NOMO-1 (cell line): ENCODE measurements at regions not wholly inside any gene's neighbourhood (a gene's known extent, or its start where the extent isn't known, plus 50 kb on each side); places are given as distances from the start of the nearest gene placed in this dataset.
"Not testable (repeated sequence)": the region's sequence is repeated elsewhere in the genome, so short reads cannot be mapped to it uniquely, and the experiment has no call there.

Experiments used
- DNase-seq, 2 experiments: peaks; one replicate each; lab custom pipeline; 2025; ENCODE audit not compliant: unreplicated experiment in 2 of 2; lab: John Stamatoyannopoulos, UW

DNA sequence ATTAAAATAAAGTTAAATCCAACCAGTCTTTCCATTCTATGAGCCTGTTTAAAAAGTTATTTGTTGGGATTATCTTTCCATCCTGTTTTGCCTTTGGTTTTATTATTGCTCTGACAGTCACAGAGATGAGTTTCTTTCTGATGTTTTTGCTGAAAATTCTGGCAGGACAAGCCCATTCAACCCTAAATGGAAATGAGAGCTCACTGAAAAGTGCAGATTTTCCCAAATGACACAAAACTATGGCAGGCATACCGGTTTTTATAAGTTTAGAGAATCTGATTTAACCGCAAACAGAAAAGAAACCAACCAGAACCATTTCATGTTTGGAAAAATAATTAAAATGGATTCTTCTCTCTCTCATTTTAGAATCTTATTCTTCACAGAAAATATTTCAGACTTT, 238.1 kb upstream of the SGO1 start:
- no peak for DNase-seq

DNA sequence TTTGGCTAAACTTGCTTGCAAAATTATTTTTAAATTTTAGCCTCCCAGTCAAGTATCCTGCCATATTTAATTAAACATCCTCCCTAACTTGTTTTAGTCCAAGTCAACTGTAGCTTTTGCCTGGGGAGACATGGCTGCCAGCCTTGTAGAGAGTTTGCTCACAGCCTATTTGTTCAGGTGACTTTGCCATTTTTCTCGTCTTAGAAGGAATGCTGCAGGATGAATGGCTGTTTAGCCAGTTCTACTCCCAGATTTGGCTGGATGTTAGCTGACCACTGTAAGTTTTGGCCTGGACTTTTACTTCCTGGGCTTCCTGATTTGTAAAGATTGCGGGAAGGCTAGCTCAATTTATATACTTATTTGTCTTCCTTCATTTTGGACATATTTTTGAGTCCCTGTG, 236.4 kb upstream of the SGO1 start:
- DNase-seq = no peak

DNA sequence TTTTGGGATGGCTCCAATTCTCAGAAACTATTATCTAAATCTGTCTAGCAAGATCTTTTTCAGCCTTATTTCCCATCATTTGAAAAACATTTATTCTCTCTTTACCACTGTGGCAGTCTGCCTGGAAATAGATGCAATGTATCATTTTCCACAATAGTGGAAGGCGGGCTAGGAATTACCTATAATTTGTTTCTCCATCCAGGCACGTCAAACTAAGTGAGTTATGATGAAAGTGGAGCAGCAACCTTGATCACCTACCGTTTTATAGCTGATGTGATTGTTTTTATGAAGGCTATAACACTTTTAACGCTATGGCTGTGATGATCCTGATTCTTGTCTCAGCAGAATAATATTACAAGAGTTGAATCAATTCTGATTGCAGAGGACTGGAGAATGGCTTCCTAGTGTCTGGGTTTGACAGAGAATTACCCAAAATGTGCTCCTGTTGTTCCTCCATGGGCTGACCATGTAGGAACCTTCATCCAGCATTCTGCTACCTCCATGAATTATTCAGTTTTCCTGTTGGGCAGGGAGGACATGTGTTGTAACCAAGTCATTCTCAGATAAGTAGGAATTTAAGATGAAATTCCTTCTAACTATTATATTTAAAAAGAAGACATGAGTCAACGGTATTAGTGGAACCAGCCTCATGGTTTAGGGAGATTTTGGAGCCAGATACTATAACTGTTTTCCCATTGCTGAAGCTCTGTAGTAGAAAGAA, 231.5 kb upstream of the SGO1 start:
- DNase-seq = no peak

DNA sequence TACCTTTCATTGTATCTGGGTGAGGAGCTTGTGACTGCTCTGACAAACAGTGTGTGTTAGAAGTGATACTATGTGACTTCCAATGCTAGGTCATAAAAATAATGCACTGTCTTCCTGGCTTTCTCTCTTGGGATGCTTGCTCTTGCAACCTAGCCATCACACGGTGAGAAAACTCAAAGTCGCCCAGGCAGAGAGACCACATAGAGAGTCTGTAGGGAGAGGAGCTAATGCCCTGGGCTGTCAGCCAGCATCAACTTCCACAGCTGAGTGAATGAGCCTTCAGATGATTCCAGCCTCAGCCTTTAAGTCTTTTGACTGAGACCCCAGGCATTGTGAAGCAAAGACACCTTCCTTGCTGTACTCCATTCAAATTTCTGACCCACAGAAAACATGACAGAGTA, 220.6 kb upstream of the SGO1 start:
- DNase-seq = no peak

DNA sequence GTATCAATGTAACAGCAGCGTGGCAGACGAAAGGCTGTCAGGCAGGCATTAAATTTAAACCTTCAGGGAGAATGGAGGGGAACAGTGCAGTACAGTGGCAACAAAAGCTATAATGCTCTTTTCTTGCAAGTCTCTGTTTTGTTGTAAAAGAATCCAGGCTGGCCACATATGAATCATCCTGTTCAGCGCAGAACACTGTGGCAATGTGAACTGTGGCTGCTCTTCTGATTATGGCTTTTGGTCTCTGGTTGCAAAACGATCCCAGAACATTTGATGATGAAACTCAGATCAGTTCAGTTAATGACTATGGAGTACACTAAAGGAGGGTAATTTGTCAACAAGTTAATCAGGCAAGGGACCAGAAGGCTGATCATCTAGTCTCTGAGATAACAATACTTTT, 219.7 kb upstream of the SGO1 start:
- DNase-seq = peak; percentile 56 to 93

DNA sequence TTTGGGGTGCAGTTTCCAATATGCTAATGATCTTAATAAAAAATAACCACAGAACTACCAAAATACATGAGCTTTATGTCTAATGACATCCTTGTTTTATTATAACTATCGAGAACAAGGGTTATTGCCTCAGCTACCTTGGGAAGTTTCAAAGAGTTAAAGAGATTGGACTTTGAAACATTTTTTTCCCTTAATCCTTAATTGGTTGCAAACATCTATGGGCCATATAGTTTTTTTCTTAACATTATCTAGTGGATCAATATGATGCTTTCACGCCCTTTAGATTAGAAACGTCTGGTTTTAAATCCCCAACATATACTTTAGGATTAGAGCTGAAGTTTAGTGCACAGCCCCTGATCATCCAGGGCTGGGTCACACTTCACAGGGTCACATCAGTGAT, 219.2 kb upstream of the SGO1 start:
- DNase-seq = no peak

DNA sequence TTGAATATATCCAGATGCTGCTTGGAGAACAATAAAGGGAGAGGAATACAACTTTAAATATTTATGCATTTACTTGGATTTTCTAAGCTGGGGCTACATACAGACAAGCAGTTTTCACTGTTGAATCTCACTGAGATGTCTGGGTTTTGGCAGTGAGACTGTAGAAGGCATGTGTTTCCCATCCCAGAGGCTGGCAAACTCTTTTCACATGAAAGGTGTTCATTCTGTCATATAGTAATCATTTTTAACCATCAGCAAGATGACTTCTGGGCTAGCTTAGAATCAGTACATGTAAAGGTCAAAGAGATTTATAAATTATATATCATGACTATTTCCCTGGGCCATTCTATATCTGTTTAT, 218.7 kb upstream of the SGO1 start:
- no peak for DNase-seq

DNA sequence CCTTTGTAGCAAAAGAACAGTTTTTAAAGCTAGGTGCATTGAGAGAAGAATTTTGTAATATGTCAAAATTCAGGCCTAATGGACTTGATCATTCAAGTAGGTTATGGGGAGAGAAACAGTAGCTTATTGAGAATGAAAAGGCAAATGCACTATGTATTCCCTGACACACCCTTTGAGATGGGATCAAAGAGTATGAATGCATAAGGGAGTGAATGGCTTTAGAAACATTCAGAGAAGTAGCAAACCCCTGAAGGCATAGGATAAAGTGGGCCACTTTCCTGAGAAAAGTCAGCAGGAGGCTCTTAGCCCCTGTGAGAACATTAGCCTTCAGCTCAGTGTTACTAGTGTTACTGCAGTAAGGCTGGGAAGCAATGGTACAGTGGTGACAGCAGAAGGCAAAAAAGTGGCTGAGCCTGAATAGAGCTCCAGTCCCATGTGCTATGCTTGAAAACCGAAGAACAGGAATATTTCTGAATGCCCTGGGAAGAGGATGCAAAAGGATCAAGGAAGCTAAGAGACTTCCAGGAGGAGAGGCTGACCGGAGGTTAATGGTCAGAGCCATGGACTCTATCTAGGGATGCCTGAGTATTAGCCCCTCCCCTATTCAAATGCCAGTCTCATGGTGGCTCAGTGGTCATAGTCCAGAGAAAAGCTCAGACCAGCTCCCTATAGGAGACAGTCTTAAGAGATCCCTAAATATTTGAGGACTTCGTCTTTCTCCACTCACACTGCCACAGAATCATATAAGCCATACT, 218.2 kb upstream of the SGO1 start:
- no peak for DNase-seq

DNA sequence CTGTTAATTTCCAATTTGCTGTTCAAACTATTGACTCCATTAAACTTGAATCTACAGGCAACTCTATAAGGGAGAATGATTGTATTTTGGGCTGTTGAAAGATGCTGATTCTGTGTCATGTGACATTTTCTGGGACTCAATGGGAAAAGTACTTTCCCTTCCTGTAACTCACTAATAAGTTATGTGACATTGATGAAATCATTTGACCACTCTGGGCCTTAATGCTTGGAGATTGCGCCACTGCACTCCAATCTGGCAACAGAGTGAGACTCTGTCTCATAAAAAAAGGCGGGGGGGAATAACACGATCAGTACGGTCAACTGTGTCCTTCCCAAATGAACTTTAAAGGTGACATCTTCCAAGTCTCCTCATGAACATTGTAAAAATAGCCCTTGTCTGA, 215.2 kb upstream of the SGO1 start:
- DNase-seq = no peak

DNA sequence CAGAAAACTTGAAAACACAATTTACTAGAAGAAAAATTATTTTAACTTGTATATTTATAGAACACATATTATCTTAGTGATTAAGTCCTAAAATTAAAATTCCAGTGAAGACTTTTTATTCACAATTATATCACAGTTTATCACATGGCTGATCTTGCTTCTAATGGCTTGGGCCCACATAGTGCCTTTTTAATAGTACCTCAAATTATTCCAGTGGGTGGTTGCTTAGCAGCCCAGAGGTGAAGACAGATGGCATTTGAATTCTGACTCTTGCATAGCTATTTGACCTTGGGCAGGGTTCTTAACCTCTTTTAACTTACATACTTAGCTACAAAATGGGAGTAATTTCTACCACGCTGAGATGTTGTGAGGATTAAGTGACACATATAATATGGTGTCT, 214.7 kb upstream of the SGO1 start:
- DNase-seq = no peak

DNA sequence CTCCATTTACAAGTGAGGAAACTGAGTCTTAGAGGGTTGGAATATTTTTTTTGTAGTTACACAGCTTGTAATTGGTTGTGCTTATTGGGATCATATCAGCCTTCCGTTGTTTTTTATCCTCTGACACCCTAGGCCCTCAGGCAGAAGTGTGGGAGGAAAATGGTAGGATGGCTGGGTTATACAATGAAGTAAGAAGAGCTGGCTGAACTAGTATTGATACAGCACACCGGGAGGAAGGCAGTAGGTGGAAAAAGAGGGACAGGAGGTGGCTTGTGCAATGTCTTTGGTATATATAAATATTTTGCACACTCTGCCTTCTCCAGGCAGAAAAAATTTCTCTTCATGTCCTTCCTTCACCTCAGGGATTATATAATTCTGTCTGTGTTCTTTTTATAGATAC, 214.3 kb upstream of the SGO1 start:
- no peak for DNase-seq

DNA sequence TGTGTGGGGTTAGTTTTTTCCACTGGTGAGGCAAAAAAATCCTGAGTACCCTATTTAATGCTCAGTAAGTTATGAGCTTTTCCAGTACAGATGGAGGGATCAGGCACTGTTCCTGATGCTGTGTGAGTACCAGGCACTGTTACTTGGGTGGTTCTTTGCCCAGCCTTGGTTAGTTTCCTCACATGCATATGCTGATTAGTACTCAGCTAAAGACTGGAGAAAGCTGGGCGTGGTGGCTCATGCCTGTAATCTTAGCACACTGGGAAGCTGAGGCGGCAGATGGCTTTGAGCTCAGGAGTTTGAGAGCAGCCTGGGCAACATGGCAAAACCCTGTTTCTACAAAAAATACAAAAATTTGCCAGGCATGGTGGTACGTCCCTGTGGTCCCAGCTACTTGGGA, 210.3 kb upstream of the SGO1 start:
- DNase-seq = no peak

DNA sequence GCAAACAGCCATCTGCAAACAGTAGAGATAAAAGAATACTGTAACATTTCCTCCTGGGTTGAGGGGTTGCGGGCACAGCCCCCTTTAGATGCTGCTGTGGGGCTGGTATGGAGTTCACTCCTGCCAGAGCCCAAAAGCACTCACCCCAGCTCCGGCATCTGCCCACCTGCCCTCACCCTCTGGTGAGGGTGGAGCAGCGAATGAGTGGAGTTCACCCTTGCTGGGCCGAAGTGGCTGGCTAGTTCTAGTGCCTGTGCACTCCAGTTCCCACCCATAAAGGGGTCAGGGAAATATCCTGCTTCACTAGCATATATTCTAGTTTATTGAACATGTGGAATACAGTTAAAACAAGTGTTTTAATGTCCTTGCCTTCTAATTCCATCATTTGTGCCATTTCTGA, 209.7 kb upstream of the SGO1 start:
- DNase-seq = no peak

DNA sequence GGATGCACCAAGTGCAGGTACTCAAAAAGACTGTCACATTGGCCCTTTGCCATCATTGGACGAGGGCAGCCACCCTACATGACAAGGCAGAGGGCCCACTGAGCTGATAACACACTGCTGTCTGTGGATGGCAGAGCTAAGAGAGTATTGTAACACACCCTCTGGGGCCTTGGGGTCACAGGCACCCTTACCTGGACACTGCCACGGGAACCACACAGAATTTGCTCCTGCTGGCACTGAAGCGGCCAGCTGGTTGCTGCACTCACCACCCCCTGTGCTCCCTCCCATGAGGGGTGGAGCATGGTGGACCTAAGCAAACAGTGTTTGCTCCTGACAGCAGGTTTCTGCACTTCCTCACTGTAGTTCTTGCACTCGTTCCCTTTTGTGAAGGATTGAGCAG, 208.2 kb upstream of the SGO1 start:
- no peak for DNase-seq

DNA sequence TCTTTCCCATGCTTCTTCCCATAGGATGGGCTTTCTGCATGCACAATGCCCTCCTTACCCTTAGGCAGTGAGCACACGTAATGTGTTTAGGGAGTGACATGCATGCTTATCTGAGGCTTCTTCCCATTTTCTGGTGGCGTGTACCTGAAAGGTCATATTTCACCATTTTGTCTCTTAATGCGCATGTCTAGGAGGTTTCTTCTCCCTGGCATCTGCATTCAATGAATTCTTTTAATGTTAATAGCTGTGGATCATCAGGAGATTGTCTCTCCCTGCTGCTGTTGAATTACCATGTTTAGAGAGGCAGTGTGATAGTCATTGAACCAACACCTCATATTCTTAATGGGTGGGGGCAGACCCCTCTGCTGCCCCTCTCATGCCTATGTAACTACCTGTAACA, 205.6 kb upstream of the SGO1 start:
- no peak for DNase-seq

DNA sequence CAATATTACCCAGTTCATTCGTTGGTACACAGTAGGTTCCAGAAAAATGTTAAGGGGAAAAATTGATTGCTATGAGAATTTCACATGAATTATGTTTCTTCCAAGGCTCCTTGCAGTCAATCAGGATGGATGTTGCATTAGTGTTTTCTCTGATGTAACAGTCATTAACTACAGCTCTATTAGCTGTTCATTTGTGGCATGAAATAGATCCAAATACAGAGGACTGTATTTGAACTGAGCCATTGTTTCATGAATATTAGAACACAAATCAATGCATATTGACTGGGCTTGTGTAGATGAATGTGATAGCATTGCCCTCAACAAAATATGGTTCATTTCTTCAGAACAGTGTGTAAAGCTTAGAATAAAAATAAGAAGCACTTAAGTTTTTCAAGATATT, 203.0 kb upstream of the SGO1 start:
- DNase-seq = no peak

DNA sequence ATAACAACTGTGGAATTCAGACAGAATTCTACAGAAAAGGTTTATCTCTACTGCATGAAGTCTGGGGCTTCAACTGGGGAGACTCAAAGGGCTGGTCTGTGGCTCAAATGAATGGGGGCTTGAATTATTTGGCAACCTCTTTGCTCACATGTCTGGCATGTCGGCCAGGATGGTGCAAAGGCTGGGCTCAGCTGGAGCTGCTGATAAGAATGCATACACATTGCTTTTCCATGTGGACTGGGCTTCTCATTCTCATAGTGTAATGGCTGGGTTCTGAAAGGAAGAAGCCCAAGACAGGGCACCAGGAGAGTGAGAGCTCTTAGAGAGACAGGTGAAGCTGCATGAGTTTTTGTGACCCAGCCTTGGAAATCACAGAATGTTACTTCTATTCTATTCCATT, 194.3 kb upstream of the SGO1 start:
- no peak for DNase-seq

DNA sequence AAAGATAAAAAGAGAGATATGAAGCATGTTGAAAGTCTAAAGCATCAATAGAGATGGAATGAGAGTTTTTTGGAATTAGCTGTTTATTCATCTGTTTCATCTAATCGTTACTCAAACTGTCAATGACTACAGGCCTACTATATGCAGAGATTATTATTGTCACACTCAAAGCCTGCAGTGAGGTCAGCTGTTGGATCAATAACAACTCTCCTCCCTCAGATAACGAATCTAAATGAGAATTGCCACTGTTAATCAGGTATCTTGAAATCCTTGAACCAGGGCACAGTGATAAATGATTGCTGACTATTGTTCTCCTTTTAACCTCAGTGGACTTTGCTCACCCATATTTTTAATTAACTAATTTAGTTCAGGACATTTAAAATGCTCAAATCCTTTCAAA, 192.3 kb upstream of the SGO1 start:
- peak in 1 of 2 experiments; percentile 28 for DNase-seq

DNA sequence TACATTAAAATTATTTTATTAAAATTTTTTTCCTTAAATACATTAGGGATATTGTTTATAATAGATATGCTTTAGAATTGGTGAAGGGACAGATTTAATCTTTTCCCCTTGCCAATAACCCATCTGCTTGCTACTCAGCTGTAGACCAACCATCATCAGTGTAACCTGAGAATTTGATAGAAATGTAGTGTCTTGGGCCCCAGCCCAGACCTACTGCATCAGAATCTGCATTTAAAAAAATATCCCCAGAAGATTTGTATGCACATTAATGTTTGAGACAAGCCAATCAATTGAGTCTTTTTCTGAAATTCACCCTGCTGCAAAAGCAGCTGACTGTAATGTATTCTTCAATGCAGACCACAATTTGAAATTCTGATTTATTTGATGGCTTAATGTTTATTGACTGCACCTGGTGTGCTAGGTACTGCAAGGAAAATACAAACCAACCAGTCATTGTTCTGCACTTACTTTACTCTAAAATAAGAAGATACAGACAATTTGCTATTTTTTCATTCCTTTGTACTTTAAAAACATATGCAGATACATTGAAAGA, 190.7 kb upstream of the SGO1 start:
- DNase-seq = no peak

DNA sequence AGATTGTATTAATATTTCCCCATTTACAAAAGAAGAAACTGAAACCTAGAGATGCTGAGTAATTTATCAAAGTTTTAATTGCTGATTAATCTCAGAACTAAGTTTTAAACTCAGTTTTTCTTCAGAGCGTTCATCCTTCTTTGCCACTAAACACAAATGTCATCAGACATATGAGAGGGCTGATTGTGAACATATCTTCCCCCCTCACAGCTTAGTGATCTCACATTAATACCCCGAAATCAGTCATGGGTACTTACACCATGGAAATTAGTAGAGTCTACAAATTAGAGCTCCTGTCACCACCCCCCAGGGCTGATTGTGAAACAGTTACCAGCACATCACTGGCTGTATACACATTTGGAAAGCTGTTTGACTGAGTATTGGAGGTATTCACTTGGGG, 189.3 kb upstream of the SGO1 start:
- no peak for DNase-seq

DNA sequence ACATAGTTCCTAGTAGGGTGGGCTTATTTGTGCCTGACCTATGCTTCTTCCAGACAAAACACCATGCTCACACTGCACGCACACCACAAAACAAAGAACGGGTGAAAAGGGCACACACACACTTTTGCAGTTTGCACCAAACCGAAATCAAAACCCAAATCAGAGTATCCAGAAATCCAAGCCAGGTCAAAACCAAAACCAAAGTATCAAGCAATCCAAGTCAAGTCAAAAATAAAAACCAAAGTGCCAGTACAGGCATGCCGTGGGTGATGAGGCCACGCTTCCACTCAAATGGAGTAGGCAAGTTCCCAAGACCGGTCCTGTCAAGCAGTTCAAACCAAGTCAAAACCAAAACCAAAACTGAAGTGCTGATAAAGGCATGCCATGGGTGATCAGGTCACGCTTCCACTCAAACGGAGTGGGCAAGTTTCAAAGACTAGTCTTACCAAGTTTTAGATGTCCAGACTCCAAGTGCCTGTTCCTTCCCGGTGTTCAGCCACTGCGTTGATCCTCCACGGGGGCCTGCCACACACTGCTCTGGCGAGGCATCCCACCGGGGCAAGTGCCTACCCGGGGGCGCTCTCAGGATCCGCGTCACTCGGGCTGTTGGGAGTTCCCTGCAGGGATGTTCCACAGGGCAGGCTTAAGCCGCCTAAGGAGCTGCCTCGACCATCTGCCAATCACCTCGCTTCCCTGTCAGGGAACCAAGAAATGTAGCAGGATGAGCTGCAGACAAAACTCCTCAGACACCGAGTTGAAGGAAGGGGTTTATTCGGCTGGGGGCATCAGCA, 184.5 kb upstream of the SGO1 start:
- DNase-seq = not testable (repeated sequence)

DNA sequence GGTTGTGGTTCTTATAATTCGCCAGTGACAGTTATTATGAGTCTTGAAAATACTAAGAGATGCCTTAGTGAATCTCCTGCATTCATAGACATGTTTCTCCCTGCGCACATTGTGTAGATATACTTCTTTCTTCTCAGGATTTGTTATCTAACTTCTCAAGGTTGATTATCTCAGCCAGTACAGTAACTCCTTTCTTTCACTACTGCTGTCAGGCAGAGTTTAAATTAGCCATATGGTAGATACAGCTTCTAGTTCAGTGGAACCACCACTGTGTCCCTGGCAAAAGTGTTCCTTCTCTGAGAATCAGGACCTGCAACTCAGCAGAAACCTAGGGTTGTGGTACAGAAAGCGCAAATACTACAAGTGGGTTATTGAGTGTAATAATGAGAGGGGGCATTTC, 175.0 kb upstream of the SGO1 start:
- DNase-seq = no peak
